ENCODE measurements at regions not wholly inside any gene's neighbourhood (a gene's known extent, or its start where the extent isn't known, plus 50 kb on each side); places are given as distances from the start of the nearest gene placed in this dataset.

- no peak for DNase-seq (ENCODE audit: extremely low read depth, insufficient read length)
- no peaks in the 10 kb centered on the region for H3K36me3 ChIP-seq (ENCODE audit: control insufficient read depth, insufficient read depth, low read length)
- H3K27me3 ChIP-seq (replicated peaks; ENCODE audit: control insufficient read depth, insufficient read depth, low read length): no peaks in the 10 kb centered on the region; the same call in none of the 2 replicates
- H3K4me3 ChIP-seq (replicated peaks; ENCODE audit: low read depth, low read length): no peak overlapping the region
- no peak for TF ChIP-seq CTCF (IDR thresholded peaks at IDR 0.05; ENCODE audit: insufficient read depth, low read length, poor library complexity, severe bottlenecking)
Observed at GRCh38 chr1:25082995-25083394, 149.3 kb downstream of the SYF2 start.

DNA sequence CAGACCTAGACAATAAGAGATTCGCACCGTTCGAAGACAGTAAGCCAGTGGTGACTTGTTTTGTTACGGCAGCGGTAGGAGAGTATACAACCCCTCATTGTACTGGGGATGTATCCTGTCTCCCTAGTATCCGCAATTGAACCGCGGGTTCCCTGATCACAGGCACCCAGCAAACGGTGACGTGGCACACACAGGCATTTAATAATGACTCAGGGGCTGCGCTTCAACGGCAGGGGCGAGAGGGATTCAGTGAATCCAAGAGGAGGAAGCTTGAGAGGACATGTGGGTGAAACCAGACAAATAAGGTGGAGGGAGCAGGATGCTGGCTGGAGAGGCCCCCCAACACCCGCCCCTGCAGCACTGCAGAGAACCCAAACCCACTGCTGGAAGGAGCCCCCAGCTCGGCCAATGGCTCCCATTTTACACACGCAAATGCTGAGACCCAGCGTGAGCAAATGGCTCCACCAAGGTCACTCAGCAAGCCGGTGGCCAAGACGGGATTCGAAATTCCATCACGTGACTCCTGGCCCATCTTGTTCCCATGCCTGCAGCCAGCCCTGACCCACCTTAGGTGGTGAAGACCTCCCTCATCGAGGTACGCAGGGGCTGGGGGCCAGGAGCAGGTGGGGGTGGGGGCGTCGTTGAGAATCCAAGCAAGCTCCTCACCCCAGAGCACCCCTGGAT, 149.9 kb downstream of the SYF2 start:
- H3K4me3 ChIP-seq (replicated peaks; ENCODE audit: low read depth, low read length): no peak overlapping the region
- DNase-seq (ENCODE audit: extremely low read depth, insufficient read length): no peak
- H3K27me3 ChIP-seq (replicated peaks; ENCODE audit: control insufficient read depth, insufficient read depth, low read length): no peaks in the 10 kb centered on the region; the same call in 1 of the 2 replicates
- TF ChIP-seq CTCF (IDR thresholded peaks at IDR 0.05; ENCODE audit: insufficient read depth, low read length, poor library complexity, severe bottlenecking): no peak
- H3K36me3 ChIP-seq (ENCODE audit: control insufficient read depth, insufficient read depth, low read length): no peaks in the 10 kb centered on the region

- H3K27me3 ChIP-seq (replicated peaks; ENCODE audit: control insufficient read depth, insufficient read depth, low read length): no peaks in the 10 kb centered on the region; the same call in 1 of the 2 replicates
- no peak overlapping the region for H3K4me3 ChIP-seq (replicated peaks; ENCODE audit: low read depth, low read length)
- no peak for TF ChIP-seq CTCF (IDR thresholded peaks at IDR 0.05; ENCODE audit: insufficient read depth, low read length, poor library complexity, severe bottlenecking)
- no peaks in the 10 kb centered on the region for H3K36me3 ChIP-seq (ENCODE audit: control insufficient read depth, insufficient read depth, low read length)
- no peak for DNase-seq (ENCODE audit: extremely low read depth, insufficient read length)
Observed at GRCh38 chr1:25081496-25081895, 150.8 kb downstream of the SYF2 start.

GRCh38 chr1:25080294-25081209, 150.5 kb upstream of the RUNX3 start:
- Histone ChIP-seq H3K27me3 (replicated peaks; ENCODE audit: control insufficient read depth, insufficient read depth, low read length) (no peaks in the 10 kb centered on the region), H3K4me3 (replicated peaks; ENCODE audit: low read depth, low read length) (no peak overlapping the region), H3K36me3 (ENCODE audit: control insufficient read depth, insufficient read depth, low read length) (no peaks in the 10 kb centered on the region)
- DNase-seq (ENCODE audit: extremely low read depth, insufficient read length): no peak
- no peak for TF ChIP-seq CTCF (IDR thresholded peaks at IDR 0.05; ENCODE audit: insufficient read depth, low read length, poor library complexity, severe bottlenecking)

DNA sequence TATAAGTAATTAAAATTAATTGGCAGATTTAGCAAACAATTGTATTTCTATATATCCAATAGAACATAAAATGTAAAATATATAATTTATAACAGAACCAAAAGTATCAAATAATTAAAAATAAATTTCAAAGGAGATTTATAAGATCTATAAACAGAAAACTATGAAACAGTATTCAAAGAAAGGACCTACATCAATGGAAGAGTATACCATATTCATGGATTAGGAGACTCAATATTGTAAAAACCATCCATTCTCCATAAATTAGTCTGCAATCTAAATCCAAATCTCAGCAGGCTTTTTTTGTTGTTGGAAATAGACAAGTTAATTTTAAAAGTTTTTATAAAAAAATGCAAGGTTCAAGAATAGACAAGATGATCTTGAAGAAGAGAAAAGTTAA, 149.0 kb upstream of the RUNX3 start:
- H3K27me3 ChIP-seq (replicated peaks; ENCODE audit: control insufficient read depth, insufficient read depth, low read length): no peaks in the 10 kb centered on the region
- no peak for DNase-seq (ENCODE audit: extremely low read depth, insufficient read length)
- TF ChIP-seq CTCF (IDR thresholded peaks at IDR 0.05; ENCODE audit: insufficient read depth, low read length, poor library complexity, severe bottlenecking): no peak
- no peaks in the 10 kb centered on the region for H3K36me3 ChIP-seq (ENCODE audit: control insufficient read depth, insufficient read depth, low read length)
- H3K4me3 ChIP-seq (replicated peaks; ENCODE audit: low read depth, low read length): no peak overlapping the region
